ENCODE measurements at regions not wholly inside any gene's neighbourhood (a gene's known extent, or its start where the extent isn't known, plus 50 kb on each side); places are given as distances from the start of the nearest gene placed in this dataset.

GRCh38 chr4:13921805-13922204, 294.3 kb upstream of the BOD1L1 start:
- no peak overlapping the region; the same call in 1 of the 2 replicates for H3K27ac Mint-ChIP-seq
- no peaks in the 10 kb centered on the region for H3K27me3 Mint-ChIP-seq (ENCODE audit: insufficient read depth, low read depth, poor library complexity)
- H3K27ac ChIP-seq (ENCODE audit: low read depth) = no peak overlapping the region
- H3K4me1 Mint-ChIP-seq = peaks cover 15% of the 10 kb centered on the region
- no peak for ATAC-seq
- peaks cover 16% of the 10 kb centered on the region for H3K9me2 ChIP-seq (ENCODE audit: insufficient read depth)
- no peak for DNase-seq (ENCODE audit: low spot score)
- no peaks in the 10 kb centered on the region for H3K4me1 ChIP-seq (ENCODE audit: insufficient read depth)
- no peaks in the 10 kb centered on the region for H3K27me3 ChIP-seq (ENCODE audit: insufficient read depth)
- no peaks in the 10 kb centered on the region for H3K79me2 ChIP-seq (replicated peaks; ENCODE audit: insufficient read depth)
- H3K36me3 Mint-ChIP-seq (ENCODE audit: low read depth) = no peaks in the 10 kb centered on the region
- no peaks in the 10 kb centered on the region; the same call in 1 of the 3 replicates for H3K9me3 Mint-ChIP-seq
- H3K36me3 ChIP-seq (ENCODE audit: insufficient read depth) = no peaks in the 10 kb centered on the region
- TF ChIP-seq ETS1 (IDR thresholded peaks at IDR 0.05) = no peak
- TF ChIP-seq POLR2AphosphoS5 (IDR thresholded peaks at IDR 0.05; ENCODE audit: low read depth) = no peak
- TF ChIP-seq CTCF (conservative IDR thresholded peaks at IDR 0.05; ENCODE audit: low read depth in 2 of 2) = no peak
- no peak for TF ChIP-seq ZNF114 (CRISPR knock-in tag; IDR thresholded peaks at IDR 0.05)
- TF ChIP-seq EZH2 (IDR thresholded peaks at IDR 0.05; ENCODE audit: low read depth, unreplicated experiment) = no peak
- no peak for TF ChIP-seq NANOG (IDR thresholded peaks at IDR 0.05; ENCODE audit: borderline replicate concordance)
- no peak overlapping the region for H3K4me3 Mint-ChIP-seq
- no peak overlapping the region for H3K4me3 ChIP-seq
- H4K20me1 ChIP-seq (replicated peaks; ENCODE audit: insufficient read depth) = no peaks in the 10 kb centered on the region
- no peak overlapping the region for H3K4me2 ChIP-seq
- no peak overlapping the region for H2AFZ ChIP-seq
- H3F3A ChIP-seq (replicated peaks; ENCODE audit: low read depth) = no peaks in the 10 kb centered on the region

GRCh38 chr4:13922459-13922858, 294.9 kb upstream of the BOD1L1 start:
- no peaks in the 10 kb centered on the region for H3F3A ChIP-seq (replicated peaks; ENCODE audit: low read depth)
- ATAC-seq = no peak

More at GRCh38 chr4:13922459-13922858, 294.9 kb upstream of the BOD1L1 start:
- TF ChIP-seq ZNF114 (CRISPR knock-in tag; IDR thresholded peaks at IDR 0.05) = no peak
- TF ChIP-seq EZH2phosphoT487 (IDR thresholded peaks at IDR 0.05; ENCODE audit: unreplicated experiment) = no peak
- TF ChIP-seq ETS1 (IDR thresholded peaks at IDR 0.05) = no peak
- TF ChIP-seq POLR2AphosphoS5 (IDR thresholded peaks at IDR 0.05; ENCODE audit: low read depth) = no peak
- no peak for TF ChIP-seq NANOG (IDR thresholded peaks at IDR 0.05; ENCODE audit: borderline replicate concordance)
- no peak for TF ChIP-seq CTCF (conservative IDR thresholded peaks at IDR 0.05; ENCODE audit: low read depth in 2 of 2)
- TF ChIP-seq ZNF331 (CRISPR knock-in tag; IDR thresholded peaks at IDR 0.05; ENCODE audit: low read depth) = no peak
- no peak overlapping the region for H3K27ac Mint-ChIP-seq
- H3K4me2 ChIP-seq = no peak overlapping the region
- H3K9me3 Mint-ChIP-seq = no peaks in the 10 kb centered on the region; the same call in 1 of the 3 replicates
- H3K36me3 Mint-ChIP-seq (ENCODE audit: low read depth) = no peaks in the 10 kb centered on the region
- no peaks in the 10 kb centered on the region for H3K79me2 ChIP-seq (replicated peaks; ENCODE audit: insufficient read depth)
- H3K4me3 Mint-ChIP-seq = no peak overlapping the region
- H3K9me2 ChIP-seq (ENCODE audit: insufficient read depth) = peaks cover 16% of the 10 kb centered on the region
- no peaks in the 10 kb centered on the region for H3K4me1 ChIP-seq (ENCODE audit: insufficient read depth)
- no peak overlapping the region for H2AFZ ChIP-seq
- H3K27me3 ChIP-seq (ENCODE audit: insufficient read depth) = no peaks in the 10 kb centered on the region
- no peaks in the 10 kb centered on the region for H3K27me3 Mint-ChIP-seq (ENCODE audit: insufficient read depth, low read depth, poor library complexity)
- DNase-seq (ENCODE audit: low spot score) = no peak
- no peak overlapping the region for H3K4me3 ChIP-seq
- no peaks in the 10 kb centered on the region for H3K36me3 ChIP-seq (ENCODE audit: insufficient read depth)
- H4K20me1 ChIP-seq (replicated peaks; ENCODE audit: insufficient read depth) = no peaks in the 10 kb centered on the region
- peaks cover 15% of the 10 kb centered on the region for H3K4me1 Mint-ChIP-seq
- no peak overlapping the region for H3K27ac ChIP-seq (ENCODE audit: low read depth)

Measured in GM23338 (cell line).